HG03135 (cell line): ENCODE measurements at regions not wholly inside any gene's neighbourhood (a gene's known extent, or its start where the extent isn't known, plus 50 kb on each side); places are given as distances from the start of the nearest gene placed in this dataset.

Experiments
- ATAC-seq: cut with Tn5 transposase; IDR thresholded peaks from one replicate; pipeline ENCODE4 v1.9.1; 2021; ENCODE audit warnings: mild to moderate bottlenecking, moderate library complexity; ENCODE audit not compliant: unreplicated experiment

DNA sequence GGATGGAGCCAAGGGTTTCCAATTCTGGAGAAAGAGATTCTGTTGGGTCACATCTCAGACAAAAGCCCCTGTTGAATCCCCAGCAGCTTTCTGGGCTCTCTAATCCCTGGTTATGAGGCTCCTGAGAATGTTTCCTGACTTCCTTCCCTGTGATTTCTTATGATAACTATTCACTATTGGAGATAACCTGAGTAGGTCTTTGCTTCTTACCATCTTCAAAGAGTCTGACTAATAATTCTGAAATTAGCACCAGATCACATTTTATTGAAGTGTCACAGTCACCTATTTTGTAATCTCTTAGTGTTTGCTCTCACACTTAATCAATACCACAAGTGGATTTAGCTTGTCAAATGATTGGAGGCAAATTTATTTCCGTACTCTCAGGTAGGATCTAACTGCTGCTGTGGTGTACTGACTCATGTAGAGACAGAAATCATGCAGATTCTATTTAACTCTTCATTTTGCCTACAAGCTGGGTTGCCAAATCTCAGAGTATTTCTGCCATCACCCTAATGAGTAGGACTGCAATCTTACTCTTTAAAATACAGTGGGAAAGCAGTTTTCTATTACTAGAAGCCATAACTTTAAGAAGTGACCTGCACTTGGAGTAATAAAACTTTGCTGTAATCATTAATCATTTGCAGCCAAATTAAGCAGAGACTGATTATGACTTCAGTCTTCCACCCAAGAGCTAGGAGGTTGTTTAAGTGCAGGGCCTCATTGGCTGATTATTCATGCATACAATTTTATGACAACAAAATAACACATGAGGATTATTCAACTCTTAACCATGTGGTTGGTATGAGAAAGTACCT, 422.1 kb downstream of the EPM2A start:
- ATAC-seq = no peak

DNA sequence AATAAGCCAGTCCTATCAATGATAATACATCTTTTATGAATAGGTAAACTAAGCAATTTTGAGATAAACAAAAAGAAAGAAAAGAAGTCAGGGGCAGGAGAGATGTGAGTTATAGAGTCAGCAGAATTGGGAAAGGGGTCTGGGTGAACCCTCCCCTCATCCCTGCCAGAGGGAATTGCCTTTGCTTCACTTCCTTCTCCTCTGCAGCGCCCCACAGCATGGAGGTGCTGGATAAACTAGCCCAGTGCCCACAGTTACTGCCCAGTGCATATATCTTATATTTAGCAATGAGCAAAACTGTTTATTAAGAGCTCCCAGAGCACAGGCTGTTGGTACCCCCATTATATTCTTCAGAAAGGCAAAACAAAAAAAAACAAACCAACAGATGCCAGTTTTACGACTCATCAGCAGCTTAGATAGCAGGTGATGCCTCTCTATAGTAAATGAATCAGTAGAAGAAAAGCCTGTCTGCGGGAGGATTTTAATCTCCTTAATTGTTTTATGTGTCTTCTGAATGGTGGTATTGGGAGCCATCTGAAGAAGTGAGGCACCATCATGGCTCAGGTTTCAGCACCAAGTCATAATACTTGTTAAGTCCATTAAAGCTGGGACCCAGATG, 419.2 kb downstream of the EPM2A start:
- no peak for ATAC-seq

DNA sequence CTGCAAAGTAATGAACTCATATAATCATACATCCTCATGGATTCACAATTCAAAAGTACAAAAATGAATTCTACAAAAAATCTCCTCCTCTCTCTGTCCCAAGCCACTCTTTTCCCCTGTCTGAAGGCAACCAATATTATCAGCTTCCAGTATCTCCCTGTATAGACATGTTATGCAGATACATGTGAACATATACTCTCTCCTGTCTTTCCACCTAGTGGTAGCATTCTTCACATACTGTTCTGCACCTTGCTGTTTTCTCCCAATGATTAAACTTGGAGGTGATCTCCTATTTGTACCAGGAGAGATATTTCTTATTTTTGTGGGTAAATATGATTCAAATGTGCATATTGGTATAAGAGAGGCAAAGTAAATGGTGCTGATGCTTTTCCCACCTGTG, 416.4 kb downstream of the EPM2A start:
- ATAC-seq = no peak

DNA sequence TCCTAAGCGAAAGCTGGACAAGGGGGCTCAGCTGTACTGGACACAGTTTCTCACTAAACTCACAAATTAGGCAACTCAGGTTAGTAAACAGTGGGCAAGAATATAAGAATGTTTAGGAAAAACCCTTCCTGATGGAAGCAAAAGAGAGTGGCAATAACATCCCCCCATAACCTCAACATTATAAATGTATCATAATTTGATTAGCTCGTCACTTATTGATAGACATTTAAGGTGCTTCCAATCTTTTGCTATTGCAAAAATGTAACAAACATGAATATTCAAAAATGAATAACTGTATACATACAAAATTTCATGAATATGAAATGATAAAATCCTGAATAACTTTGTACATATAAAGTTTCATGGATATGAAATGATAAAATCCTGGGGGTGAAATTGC, 415.7 kb downstream of the EPM2A start:
- no peak for ATAC-seq

DNA sequence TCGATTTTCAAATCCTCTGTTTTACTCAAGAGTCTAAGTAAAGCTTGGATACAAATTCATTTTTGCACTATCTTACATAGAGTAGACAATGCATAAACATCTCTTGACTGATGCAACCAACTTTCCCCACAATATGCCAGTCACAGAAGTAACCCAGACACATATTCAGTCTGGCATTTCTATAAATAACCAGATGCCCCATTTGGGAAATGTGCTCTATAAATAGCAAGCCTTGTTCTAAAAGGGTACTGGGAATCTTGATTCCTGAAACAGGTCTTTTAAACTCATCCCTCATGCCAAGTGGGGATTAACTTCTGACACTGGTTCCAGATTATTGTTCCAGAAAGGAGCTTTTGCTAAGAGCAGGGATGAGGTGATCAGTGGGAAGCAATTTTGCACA, 411.7 kb downstream of the EPM2A start:
- ATAC-seq = no peak

DNA sequence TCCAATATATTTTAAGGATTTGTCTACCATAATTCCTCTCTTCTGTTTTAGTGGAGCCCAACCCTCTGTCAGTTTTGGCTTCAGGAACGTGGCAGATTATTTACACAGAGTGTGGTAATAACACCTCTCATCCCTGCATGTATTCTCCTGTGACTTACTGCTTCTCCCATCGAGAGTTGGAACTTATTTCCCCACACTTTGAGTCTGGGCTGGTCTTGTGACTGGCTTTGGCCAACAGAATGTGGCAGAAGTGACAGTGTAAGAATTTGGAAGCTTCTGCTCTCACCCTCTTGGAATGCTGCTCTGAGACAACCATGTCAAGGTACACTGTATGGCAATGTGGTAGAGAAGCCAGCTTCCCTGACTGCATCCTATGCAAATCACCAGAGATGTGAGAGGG, 407.7 kb downstream of the EPM2A start:
- no peak for ATAC-seq

DNA sequence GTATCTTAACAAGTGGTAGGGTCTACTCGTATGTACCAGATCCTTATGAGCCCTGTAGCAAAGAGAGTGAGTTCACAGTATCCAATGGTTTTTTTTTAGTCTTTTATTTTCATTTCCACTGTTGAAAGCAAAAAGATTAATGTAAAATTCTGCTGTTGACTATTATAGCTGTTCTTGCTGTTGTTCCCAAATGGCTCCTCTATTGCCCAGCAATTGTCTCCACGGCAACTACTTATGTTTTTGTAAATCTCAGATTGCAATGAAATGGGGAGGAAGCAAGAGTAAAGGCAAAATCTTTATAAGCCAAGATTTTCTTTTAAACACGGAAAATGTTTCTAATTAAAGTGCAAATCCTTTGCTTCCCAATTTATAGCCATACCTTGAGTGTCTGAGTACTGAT, 406.1 kb downstream of the EPM2A start:
- no peak for ATAC-seq

DNA sequence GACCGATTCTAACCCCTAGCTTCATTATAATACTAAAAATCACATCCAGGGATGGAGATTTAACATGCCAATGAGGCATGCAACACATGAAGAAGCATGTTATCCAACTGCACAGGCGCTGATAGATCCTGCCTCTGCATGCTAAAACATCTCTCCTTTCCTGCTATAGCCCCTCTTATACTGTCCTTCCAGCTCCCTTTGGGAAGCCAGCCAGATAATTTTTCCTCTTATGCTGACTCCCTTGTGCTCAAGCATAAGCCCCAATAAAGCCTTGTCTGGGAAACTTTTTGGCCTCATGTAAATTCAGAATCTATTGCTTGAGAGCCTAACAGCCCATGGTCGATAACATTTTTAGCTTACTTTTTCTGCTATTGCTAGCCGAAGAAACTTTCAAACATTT, 404.3 kb downstream of the EPM2A start:
- no peak for ATAC-seq

DNA sequence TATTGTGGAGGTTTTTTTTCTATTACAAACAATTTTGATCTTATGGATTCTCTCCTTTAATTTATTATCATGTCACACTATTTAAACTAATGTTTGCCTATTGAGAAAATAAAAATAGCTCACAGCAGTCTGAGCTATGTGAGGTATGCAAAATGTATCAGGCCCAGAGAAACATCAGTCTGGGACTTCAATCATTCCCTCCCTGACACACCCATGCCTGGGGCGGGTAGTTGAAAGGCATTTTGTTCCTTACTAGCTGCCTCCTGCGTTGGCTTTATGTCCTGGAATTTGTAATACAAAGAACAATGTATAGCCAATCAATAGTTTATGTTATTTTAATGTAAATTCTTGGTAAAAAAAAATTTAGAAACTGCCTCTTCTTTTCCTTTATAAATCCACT, 403.3 kb downstream of the EPM2A start:
- no peak for ATAC-seq

DNA sequence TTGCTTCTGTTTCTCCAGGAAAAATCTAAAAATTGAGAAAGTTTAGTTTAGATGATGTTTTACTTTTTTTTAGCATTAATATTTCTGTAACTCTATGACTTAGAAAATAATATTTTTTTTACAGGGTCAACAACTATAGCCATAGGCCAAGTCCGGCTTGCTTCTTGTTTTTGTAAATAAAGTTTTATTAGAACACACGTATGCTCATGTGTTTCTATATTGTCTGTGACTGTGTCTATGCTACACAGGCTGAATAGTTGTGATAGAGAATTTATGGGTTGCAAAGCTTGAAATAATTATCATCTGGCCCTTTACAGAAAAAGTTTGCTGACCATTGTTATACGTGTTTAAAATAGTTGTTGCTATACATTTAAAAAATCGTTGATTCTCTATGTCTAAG, 399.2 kb downstream of the EPM2A start:
- no peak for ATAC-seq

DNA sequence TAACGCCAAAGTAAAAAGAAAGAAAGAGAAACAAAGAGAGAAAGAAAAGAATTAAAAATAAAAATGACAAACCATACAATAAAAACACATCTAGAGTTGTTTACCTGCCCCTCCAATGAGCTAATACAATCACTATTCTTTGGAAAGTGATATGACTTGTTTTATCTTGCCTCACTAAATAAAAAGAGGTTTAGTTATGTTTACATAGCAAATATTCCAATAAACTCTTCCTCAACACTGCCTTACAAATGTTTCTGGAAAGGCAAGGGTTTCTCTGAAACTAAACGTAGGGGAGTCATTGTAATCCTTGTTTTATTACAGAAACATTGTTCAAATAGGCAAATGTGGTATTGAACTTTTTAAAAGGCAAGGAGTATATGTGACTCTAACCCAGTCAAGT, 396.2 kb downstream of the EPM2A start:
- ATAC-seq = no peak

DNA sequence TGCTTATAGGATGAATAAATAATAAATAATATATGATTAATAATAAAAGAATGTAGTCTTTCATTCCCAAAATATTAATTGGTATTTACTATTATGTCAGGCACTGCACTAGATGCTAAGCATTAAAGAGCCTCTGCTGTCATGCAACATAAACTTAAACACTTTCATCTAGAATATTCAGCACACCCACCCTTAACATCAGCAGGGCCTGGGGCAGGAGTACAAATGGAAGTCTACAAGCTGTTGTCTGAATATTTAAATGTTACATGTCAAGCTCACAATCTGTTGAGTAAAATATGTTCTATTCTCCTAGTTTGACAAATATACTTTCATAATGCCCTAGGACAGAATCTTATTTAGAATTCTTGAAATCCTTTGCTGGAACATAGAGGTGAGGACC, 395.1 kb downstream of the EPM2A start:
- ATAC-seq = no peak

DNA sequence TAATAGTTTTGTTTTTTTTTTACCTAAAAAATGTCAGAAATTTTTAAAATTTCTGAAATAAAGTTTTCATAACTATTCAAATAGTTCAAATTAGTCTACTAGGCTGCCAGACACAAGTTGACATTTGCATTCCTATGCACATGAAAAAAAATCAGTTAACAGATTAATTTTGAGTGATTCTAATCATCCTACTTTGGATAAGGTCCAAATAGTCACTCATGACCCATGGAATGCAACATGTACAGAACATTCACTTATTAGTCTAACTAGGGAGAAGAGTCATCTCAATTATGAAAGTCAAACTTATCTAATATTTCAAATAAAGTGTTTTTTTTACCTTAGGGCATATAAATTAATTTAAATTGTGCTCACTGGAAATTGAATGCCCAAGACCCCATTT, 390.2 kb downstream of the EPM2A start:
- no peak for ATAC-seq

DNA sequence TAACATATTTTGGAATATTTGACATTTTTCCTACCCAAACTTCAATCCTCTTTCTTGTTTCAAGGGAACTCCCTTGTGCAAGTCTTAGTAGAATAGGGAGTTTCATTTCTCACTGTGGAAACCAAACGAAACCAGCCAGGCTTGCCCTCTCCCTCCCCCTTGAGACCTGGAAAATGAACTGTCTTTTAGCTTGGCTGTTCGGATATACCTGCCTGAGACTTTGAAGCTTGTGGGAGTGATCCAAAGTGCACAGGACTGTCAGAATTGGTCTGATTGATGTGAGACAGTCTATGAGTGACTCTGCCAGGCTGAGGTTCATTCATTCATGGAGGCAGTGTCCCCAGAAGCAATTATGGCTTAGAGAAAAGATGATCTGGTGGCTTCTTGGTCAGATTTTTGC, 388.1 kb downstream of the EPM2A start:
- no peak for ATAC-seq

DNA sequence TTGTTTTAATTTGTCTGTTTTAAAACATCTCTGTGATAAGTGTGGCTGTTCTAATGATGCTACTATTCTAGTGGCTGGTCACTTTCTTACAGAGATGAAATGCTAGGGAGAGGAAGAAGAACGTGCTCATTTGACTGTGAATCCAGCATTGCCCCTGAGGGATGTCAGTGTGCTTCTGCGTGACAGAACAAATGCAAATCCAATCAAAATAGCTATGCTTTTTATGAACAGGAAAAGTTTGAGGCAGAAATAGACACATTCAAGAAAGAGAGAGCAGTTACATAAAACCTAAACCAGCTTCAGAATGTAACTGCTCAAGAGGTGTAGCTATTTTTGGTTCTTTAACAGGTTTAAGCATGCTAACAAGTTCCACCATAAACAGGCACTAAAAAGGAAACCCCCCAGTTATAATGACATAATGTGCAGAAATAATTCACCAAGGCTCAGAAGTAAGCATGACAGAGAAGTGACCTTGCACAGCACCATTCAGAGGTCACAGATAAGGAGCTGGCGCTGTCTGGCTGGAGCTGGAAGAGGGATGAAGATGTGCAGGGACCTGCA, 385.3 kb downstream of the EPM2A start:
- ATAC-seq = peak; percentile 67

DNA sequence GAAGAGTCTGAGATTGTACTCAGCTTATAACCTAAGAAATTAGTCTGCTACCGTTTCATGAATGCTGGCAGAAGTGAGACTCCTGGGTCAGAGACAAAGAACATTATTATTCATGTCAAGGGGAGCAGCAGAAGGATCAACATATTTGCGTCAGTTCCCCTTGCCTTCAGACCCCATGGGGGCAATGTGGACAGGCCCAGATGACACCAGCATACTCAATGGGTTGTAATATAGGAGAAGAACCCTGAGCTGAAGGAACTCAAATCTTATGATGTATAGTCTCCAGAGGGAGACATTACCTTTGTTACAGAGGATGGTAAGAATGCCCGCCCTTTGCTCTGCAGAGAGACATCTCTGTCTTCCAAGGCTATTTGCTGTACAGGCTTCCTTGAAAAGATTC, 384.4 kb downstream of the EPM2A start:
- no peak for ATAC-seq

DNA sequence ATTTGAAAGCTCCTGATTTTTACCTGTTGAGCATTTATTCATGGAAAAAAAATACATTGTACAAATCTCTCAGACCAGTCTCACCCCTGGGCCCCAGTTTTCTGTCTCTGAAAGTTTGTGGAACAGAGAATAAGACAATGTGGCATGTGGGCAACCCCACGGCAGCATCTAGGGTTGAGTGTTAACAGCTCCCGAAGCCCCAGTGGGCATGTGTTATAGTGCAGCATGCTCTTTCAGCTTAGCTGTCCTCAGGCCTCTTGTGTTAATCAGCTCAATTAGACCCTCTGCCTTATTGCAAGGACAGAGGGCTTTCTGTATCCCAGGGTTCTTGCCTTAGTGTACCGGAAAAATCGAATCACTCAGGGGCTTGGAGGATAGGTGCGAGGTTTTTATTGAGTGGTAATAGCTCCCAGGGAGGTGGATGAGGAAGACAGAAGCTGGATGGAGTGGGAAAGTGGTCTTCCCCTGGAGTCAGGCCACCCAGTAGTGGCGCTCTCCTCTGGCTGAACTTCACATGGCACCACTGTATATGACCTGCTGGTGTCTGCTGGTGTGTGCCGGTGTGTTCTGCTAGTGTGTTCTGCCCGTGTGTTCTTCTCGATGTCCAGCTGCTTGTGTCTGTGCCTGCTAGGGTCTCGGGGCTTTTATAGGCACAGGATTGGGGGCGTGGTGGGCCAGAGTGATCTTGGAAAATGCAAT, 382.8 kb downstream of the EPM2A start:
- no peak for ATAC-seq

DNA sequence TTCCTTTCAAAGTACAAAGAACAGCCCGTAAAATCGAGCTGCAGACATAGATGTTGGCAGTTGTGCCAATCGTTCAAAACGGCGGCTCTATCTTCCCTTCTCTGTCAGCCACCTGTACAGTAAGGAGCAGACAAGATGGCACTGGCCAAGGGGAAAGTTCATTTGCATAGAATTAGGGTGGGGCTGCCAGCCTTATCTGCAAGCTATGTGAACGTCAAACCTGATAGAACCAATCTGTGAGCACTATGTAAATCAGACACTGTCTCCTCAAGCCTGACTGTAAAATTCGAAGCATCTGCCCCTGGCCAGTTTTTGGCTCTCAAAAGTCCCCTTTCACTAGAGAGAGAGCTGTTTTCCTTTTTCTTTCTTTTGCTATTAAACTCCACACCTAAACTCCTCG, 374.5 kb downstream of the EPM2A start:
- no peak for ATAC-seq

DNA sequence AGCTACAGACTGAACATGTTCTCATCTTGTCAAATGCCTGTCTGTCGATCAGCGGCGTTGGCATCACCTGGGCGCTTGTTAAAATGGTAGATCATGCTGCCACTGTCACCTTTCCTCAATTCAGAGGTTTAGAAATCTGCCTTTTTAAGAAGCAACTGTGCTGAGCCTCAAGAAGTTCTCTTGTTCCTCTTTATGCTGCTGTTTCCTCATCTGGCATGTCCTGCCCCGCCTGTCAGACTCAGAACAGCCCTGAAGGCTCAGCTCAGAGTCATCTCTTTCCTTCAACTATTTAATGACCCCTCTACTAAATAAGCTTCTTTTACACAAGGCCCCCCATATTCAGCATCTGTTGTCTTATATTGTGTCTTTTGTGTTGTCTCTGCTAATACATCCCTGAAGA, 368.2 kb downstream of the EPM2A start:
- no peak for ATAC-seq

DNA sequence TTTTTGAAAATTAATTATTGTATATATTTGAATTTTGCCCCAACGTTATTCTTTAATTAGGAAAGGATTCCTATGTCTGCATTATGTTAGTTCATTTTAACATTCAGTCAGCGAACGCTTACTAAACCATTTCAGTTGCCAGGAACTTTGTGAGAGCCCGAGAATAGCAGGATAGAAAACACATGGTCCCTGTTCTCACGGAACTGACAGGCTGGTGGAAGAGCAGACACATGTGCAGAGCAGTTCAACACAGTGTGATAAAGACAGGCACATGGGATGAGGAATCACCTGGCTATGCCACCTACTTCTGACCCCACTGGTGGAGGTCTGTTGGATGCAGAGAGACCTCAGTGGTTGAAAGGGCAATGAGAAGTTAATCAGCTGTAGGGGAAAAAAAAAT, 367.2 kb downstream of the EPM2A start:
- ATAC-seq = no peak

DNA sequence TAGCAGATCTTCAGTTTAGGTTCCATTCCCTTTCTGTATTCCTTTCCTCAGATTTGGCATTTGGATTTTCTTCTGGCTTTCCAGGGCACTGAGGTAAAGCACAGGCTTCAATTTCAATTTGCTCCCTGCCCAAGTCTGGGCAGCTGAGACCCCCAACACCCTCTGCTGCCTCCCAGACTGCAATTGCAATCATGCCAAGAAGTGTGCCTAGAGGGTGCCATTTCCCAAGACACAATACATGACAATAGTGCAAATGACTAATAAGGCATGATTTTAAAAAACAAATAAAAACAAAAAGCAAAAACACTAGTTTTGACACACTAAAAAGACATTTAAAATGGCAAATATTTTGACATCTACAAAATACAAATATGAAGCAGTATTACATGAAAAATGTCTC, 364.8 kb downstream of the EPM2A start:
- ATAC-seq = no peak

DNA sequence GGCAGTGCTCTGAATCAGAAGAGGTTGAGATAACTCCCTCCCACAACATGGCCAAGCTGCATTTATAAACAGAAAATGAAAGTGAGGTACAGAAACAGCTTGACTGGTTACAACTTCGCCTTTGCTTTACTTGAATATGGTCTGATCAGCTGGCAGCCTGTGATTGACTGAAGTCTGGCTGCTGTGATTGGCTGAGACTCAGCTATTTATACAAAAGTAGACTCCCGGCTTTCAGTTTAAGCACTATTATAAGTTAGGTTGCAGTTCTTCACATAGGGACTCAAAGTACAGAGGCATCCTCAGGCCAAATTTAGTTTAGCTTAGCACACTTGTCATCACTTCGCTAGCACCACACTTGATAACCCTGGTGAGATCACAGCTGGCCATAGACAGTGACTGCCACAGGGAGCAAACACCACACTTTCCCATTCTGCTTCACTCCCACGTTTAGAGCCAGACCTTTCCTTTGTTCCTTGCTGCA, 362.6 kb downstream of the EPM2A start:
- peak; percentile 98 for ATAC-seq
